ENCODE measurements at regions not wholly inside any gene's neighbourhood (a gene's known extent, or its start where the extent isn't known, plus 50 kb on each side); places are given as distances from the start of the nearest gene placed in this dataset.

DNA sequence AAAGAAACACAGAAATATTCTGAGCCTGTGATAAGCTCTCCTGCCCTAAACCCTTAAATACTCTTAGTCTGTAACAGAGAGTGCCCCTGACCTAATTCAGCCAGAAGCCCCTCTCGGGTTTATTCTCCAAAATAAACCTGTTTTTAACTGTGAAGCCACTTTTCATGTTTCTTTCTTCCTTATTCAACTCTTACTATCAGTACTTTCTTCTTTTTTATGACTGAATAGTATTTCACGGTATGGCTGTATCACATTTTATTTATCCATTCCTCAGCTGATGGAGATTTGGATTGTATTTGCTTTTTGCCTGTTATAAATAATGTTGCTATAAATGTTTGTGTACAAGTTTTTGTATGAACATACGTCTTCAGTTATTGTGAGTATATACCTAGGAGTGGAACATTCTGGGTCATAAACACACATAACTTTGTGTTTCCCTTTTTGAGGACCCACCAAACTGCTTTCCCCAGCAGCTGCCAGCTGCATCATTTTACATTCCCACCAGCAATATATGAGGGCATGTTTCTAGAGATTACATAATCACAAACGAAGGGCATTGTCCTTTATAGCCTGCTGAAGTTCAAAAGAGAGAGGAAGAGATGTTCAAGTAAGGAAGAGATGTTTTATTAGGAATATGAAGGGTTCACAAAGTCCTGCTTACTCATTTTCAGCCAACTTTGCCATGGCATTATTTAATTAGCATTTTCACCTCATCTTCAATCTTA is 199.4 kb upstream of the NUDT4 start:
- no peak overlapping the region for H3K4me3 ChIP-seq (ENCODE audit: low read depth, low read length)
- H3K4me1 ChIP-seq = peaks cover 37% of the 10 kb centered on the region
- TF ChIP-seq, protein P1, sequence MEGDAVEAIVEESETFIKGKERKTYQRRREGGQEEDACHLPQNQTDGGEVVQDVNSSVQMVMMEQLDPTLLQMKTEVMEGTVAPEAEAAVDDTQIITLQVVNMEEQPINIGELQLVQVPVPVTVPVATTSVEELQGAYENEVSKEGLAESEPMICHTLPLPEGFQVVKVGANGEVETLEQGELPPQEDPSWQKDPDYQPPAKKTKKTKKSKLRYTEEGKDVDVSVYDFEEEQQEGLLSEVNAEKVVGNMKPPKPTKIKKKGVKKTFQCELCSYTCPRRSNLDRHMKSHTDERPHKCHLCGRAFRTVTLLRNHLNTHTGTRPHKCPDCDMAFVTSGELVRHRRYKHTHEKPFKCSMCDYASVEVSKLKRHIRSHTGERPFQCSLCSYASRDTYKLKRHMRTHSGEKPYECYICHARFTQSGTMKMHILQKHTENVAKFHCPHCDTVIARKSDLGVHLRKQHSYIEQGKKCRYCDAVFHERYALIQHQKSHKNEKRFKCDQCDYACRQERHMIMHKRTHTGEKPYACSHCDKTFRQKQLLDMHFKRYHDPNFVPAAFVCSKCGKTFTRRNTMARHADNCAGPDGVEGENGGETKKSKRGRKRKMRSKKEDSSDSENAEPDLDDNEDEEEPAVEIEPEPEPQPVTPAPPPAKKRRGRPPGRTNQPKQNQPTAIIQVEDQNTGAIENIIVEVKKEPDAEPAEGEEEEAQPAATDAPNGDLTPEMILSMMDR (IDR thresholded peaks at IDR 0.05) = no peak
- no peaks in the 10 kb centered on the region for H3K27me3 ChIP-seq (ENCODE audit: control insufficient read depth, insufficient read depth, low read length)
- no peaks in the 10 kb centered on the region for H3K36me3 ChIP-seq (ENCODE audit: control insufficient read depth, insufficient read depth, low read length)
- H3K4me2 ChIP-seq (ENCODE audit: low read length) = no peak overlapping the region
- H3K79me2 ChIP-seq = no peaks in the 10 kb centered on the region
- no peaks in the 10 kb centered on the region for H3K9me3 ChIP-seq (ENCODE audit: control insufficient read depth, low read length)
- H2AFZ ChIP-seq = no peak overlapping the region
- H3K27ac ChIP-seq = peak overlapping the region; percentile 84
- H3K9ac ChIP-seq = no peak overlapping the region

DNA sequence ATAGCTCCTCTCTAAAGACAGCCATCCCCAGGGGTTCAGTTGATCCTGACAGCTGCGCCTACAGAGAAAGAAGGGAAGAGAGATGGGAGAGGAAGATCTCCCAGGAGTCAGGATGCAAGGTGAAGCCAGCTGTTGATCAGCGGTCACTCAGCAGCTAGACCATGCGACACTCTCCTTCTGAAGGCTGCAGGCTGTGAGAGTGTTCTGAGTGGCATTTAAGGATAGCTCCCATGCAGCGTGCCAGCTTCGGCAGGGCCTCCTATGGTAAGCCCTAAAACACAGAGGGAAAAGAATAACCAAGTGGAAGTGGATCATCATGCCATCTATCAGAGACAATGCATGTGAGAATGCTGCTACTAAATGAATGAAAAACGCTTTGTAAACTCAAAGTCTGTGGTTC is 197.9 kb upstream of the NUDT4 start:
- Histone ChIP-seq H3K9me3 (ENCODE audit: control insufficient read depth, low read length) (no peaks in the 10 kb centered on the region), H3K4me2 (ENCODE audit: low read length) (no peak overlapping the region), H3K4me3 (ENCODE audit: low read depth, low read length) (no peak overlapping the region), H3K4me1 (peaks cover 24% of the 10 kb centered on the region), H3K27ac (no peak overlapping the region), H3K9ac (no peak overlapping the region), H3K79me2 (no peaks in the 10 kb centered on the region), H2AFZ (no peak overlapping the region), H3K27me3 (ENCODE audit: control insufficient read depth, insufficient read depth, low read length) (no peaks in the 10 kb centered on the region), H3K36me3 (ENCODE audit: control insufficient read depth, insufficient read depth, low read length) (no peaks in the 10 kb centered on the region)
- TF ChIP-seq, protein P1 (IDR thresholded peaks at IDR 0.05) = no peak

DNA sequence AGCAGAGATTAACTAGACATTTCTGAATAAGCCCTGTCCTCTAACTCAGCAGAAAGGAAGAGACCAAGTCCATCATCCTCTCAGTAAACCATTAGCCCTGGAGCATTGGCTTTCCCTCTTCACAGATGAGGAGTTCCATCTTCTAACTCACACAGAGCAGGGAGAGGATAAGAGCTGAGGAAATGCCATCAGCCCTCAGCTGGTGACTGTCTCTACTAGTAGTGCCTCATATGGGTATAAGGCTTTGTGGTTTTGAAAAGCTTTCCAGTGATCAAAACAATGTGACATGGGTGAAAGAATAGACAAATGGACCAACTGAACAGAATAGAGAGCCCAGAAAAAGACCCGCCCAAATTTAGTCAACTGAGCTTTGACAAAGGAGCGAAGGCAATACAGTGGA is 197.2 kb upstream of the NUDT4 start:
- no peak overlapping the region for H2AFZ ChIP-seq
- no peaks in the 10 kb centered on the region for H3K79me2 ChIP-seq
- H3K27ac ChIP-seq = no peak overlapping the region
- H3K27me3 ChIP-seq (ENCODE audit: control insufficient read depth, insufficient read depth, low read length) = no peaks in the 10 kb centered on the region
- H3K36me3 ChIP-seq (ENCODE audit: control insufficient read depth, insufficient read depth, low read length) = no peaks in the 10 kb centered on the region
- TF ChIP-seq, protein P1 (IDR thresholded peaks at IDR 0.05) = no peak
- peaks cover 24% of the 10 kb centered on the region for H3K4me1 ChIP-seq
- no peak overlapping the region for H3K9ac ChIP-seq
- H3K4me3 ChIP-seq (ENCODE audit: low read depth, low read length) = no peak overlapping the region
- no peaks in the 10 kb centered on the region for H3K9me3 ChIP-seq (ENCODE audit: control insufficient read depth, low read length)
- no peak overlapping the region for H3K4me2 ChIP-seq (ENCODE audit: low read length)

DNA sequence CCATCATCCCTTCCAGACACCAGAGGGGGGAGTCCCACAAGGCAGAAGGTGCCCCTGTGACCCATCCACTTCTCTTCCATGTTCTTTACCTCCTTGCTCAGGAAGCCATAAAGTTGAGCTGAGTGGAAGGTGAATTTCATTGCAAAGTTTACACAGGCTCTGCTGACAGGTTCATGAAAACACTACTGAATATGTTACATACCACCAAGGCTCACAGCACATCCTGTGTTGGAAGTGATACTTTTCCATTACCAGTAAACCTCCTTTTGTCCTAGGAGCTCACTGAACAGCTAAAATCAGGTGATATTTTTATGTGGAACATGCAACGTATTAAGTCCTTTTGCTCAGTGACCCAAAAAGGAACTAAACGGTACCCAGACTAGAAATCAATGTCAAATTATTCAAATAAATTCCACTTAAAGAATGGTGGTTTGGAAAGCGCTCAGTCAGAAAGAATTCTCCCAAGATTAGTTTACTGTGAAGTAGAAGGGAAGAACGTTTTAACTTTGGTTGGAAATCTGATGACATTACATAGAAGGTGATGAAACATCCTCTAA is 196.2 kb upstream of the NUDT4 start:
- Histone ChIP-seq H3K79me2 (no peaks in the 10 kb centered on the region), H3K9me3 (ENCODE audit: control insufficient read depth, low read length) (no peaks in the 10 kb centered on the region), H2AFZ (no peak overlapping the region), H3K9ac (no peak overlapping the region), H3K27me3 (ENCODE audit: control insufficient read depth, insufficient read depth, low read length) (no peaks in the 10 kb centered on the region), H3K4me3 (ENCODE audit: low read depth, low read length) (no peak overlapping the region), H3K4me1 (peaks cover 14% of the 10 kb centered on the region), H3K36me3 (ENCODE audit: control insufficient read depth, insufficient read depth, low read length) (no peaks in the 10 kb centered on the region), H3K27ac (no peak overlapping the region), H3K4me2 (ENCODE audit: low read length) (no peak overlapping the region)
- TF ChIP-seq, protein P1 (IDR thresholded peaks at IDR 0.05) = no peak
